SK-N-MC (cell line): ENCODE measurements at regions not wholly inside any gene's neighbourhood (a gene's known extent, or its start where the extent isn't known, plus 50 kb on each side); places are given as distances from the start of the nearest gene placed in this dataset.

Source experiments
- DNase-seq: peaks from one replicate; pipeline ENCODE4 v3.0.0-alpha.2; 2011; ENCODE audit warnings: low read depth, low spot score
- H3K27ac ChIP-seq: fragments of 200-600 bp; sonication (generic); 2 replicates; pipeline ENCODE4 v1.5.1; 2016; ENCODE audit warnings: mixed run types
- H3K36me3 ChIP-seq: fragments of 200-600 bp; sonication (generic); 2 replicates; pipeline ENCODE4 v1.6.1; 2017; ENCODE audit warnings: antibody characterized with exemption, low read length, mixed read lengths; ENCODE audit not compliant: insufficient read depth
- H3K4me3 ChIP-seq: fragments of 200-600 bp; sonication (generic); 2 replicates; pipeline ENCODE4 v1.5.1; 2016
- H3K9ac ChIP-seq: fragments of 200-600 bp; sonication (generic); 2 replicates; pipeline ENCODE4 v1.8.0; 2017; ENCODE audit warnings: mixed run types, mixed read lengths; ENCODE audit not compliant: insufficient read length
- H3K9me3 ChIP-seq: fragments of 200-600 bp; sonication (generic); 2 replicates; pipeline ENCODE4 v1.6.1; 2017; ENCODE audit warnings: low read depth, mild to moderate bottlenecking, antibody characterized with exemption, low read length, moderate library complexity, mixed read lengths
- EZH2 ChIP-seq: fragments of 200-600 bp; sonication (generic); IDR thresholded peaks from one replicate; pipeline ENCODE4 v1.6.1; 2017; ENCODE audit warnings: antibody characterized with exemption
- FOXP2 ChIP-seq: optimal IDR thresholded peaks from 2 replicates; pipeline ENCODE3; 2011; ENCODE audit warnings: mild to moderate bottlenecking, moderate library complexity; ENCODE audit not compliant: insufficient read depth; ENCODE audit errors: extremely low read length, control extremely low read depth
- POLR2AphosphoS5 ChIP-seq: IDR thresholded peaks from 2 replicates; pipeline ENCODE4 v1.6.1; 2012; ENCODE audit warnings: mild to moderate bottlenecking, low read depth, low read length, borderline replicate concordance

DNA sequence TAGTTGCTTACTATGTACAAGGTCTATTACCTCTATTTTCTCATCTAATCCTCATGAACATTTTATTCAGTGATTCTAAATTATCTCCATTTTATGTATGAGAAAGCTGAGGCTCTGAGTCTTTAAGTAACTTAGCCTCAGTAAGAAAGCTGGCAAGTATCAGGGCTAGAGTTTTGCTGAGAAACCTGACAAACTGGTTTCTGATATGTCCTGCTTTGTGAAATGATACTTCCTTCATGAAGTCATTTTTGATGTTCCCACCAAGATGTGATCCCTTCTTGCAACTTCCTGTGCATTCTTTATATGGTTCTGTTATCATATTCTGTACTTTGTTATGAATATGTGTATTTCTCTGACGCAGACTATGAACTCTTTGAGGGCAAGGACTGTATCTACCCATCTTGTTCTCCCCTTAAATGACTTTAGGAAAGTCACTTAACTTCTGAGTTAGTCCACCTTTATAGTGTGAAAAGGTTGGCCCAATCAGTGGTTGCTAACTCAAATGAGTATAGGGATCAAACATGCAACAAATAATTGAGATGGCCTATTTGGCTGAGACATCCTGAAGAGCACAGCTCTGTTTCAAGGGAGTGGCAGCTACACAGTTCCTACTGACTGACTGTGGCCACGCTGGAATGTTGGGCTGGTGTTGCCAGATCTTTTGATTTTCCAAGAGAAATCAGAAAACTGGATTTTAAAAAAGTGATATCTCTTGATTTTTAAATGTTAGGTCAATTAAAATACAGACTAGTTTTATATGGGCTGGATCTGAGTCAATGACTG lies 127.9 kb upstream of the AMOT start:
- Histone ChIP-seq H3K36me3 (no peaks in the 10 kb centered on the region), H3K4me3 (no peak overlapping the region), H3K9me3 (no peaks in the 10 kb centered on the region), H3K27ac (no peak overlapping the region), H3K9ac (no peak overlapping the region)
- DNase-seq, result no peak
- TF ChIP-seq EZH2 (no peak), FOXP2 (no peak), POLR2AphosphoS5 (no peak)

- H3K9me3 ChIP-seq, result no peaks in the 10 kb centered on the region
- no peak overlapping the region for H3K9ac ChIP-seq
- no peaks in the 10 kb centered on the region for H3K36me3 ChIP-seq
- H3K4me3 ChIP-seq, result no peak overlapping the region
- no peak for DNase-seq
- no peak overlapping the region for H3K27ac ChIP-seq
- TF ChIP-seq FOXP2, result no peak
- no peak for TF ChIP-seq POLR2AphosphoS5
- TF ChIP-seq EZH2, result no peak
Observed at GRCh38 chrX:112967903-112968302, 127.3 kb upstream of the AMOT start.

DNA sequence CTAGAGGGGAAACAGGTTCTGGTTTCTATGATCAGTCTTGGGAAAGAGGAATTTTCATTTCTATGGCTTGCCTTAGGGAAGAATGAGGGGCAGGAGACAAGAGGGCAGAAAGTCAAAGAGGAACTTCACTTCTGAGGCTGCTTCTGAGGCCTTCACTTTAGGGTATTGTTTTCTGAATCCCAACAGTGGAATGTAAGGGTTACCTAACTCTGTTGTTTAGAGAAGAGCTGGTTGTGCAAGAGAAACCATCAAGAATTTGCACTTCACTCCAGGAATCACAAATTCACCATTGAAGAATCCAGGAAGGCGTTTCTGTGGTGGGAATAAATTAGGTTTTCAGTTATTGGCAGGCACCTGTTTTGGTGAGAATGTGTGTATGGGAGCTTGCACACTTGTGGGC lies 126.7 kb upstream of the AMOT start:
- Histone ChIP-seq H3K9ac (no peak overlapping the region), H3K27ac (no peak overlapping the region), H3K36me3 (no peaks in the 10 kb centered on the region), H3K4me3 (no peak overlapping the region), H3K9me3 (no peaks in the 10 kb centered on the region)
- no peak for TF ChIP-seq EZH2
- TF ChIP-seq POLR2AphosphoS5, result no peak
- no peak for TF ChIP-seq FOXP2
- DNase-seq, result no peak

DNA sequence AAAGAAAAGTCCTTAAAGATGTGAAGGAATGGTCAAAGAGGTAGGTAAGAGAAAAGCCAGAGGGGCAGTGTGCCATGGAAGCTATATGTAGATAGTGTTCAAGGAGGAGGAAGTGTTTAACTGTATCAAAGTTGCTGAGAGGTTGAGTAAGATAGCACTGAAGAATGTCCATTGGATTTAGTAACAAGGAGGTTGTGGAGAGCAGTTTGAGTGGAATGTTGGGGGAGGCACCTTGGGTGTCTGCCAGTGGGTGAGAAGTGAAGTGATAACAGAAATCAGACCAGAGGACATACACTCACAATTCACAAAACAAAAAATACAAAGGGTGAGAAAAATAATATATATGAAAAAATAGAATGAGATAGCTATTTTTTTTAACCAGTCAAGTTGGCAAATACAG lies 121.3 kb upstream of the AMOT start:
- Histone ChIP-seq H3K4me3 (no peak overlapping the region), H3K9ac (no peak overlapping the region), H3K36me3 (no peaks in the 10 kb centered on the region), H3K27ac (no peak overlapping the region), H3K9me3 (no peaks in the 10 kb centered on the region)
- TF ChIP-seq POLR2AphosphoS5 (no peak), FOXP2 (no peak), EZH2 (no peak)
- no peak for DNase-seq

DNA sequence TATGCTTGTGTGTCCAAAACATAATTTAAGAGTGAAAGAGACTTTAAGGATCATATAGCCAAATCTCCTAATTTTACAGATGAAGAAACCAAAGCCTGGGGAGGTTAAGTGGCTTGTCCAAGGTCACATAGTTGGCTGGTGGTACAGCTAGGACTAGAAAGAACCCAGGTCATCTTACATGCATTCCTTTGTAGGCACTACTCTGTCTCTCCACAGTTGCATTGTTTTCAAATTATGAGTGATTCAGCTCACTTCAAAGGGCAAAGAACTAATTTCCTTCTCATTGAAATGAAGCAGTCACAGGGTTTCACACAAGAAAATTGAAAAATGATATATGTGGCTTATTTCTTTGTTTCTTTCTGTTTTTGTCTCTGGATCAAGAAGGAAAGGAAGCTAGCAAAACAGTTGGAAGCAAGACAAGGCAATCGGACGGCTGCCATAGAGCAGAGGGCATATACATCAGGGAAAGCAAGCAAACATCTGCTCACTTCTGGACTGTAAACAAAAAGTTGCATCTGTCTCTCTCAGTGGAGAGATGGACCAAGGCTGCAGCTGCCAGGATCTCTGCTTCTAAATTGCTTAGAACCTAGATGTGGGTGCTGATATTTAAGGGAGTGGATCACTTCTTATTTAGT lies 107.5 kb upstream of the AMOT start:
- no peak overlapping the region for H3K9ac ChIP-seq
- no peak overlapping the region for H3K27ac ChIP-seq
- no peak for TF ChIP-seq POLR2AphosphoS5
- no peak overlapping the region for H3K4me3 ChIP-seq
- H3K36me3 ChIP-seq, result no peaks in the 10 kb centered on the region
- no peaks in the 10 kb centered on the region for H3K9me3 ChIP-seq
- no peak for DNase-seq

DNA sequence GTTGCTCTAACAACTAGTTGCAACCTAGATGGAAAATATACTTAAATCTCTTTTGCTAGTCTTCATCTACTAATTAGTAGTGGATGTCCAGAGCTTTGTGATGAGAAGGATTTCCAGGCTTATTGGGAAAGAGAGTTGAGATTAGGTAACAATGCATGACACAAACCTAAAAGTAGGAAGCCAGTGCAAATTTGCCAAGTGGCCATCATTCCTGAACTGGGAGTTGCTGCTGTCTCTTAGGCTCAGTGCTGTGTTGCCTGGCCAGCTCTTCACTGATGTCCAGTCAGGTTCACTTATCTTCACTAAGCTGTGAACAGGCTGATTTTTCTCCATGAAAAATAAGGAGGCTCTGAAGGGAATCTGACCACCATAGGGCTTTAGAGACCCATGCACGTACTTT lies 105.6 kb upstream of the AMOT start:
- TF ChIP-seq FOXP2 (no peak), EZH2 (no peak), POLR2AphosphoS5 (no peak)
- Histone ChIP-seq H3K9ac (no peak overlapping the region), H3K4me3 (no peak overlapping the region), H3K36me3 (no peaks in the 10 kb centered on the region), H3K27ac (no peak overlapping the region), H3K9me3 (no peaks in the 10 kb centered on the region)
- no peak for DNase-seq

DNA sequence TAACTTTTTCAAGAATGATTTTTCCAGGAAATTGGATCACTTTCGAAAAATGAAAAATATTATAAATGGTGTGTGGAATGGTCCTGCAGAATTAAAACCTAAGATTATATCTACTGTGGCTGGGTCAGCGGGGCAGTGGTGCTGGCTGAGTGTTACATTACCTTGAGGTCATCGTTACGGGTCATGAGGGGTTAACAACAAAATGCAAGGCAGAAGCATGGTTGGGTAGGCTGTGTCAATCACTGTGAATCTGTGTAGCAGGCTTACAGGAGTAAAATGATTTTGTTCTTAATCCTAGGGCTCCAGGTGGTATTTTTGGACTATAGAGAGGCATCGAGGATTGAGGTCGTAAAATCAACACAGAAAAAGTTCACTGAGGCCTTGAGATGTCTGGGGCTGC lies 105.2 kb upstream of the AMOT start:
- TF ChIP-seq FOXP2 (no peak), EZH2 (no peak), POLR2AphosphoS5 (no peak)
- Histone ChIP-seq H3K36me3 (no peaks in the 10 kb centered on the region), H3K9me3 (no peaks in the 10 kb centered on the region), H3K4me3 (no peak overlapping the region), H3K27ac (no peak overlapping the region), H3K9ac (no peak overlapping the region)
- no peak for DNase-seq

DNA sequence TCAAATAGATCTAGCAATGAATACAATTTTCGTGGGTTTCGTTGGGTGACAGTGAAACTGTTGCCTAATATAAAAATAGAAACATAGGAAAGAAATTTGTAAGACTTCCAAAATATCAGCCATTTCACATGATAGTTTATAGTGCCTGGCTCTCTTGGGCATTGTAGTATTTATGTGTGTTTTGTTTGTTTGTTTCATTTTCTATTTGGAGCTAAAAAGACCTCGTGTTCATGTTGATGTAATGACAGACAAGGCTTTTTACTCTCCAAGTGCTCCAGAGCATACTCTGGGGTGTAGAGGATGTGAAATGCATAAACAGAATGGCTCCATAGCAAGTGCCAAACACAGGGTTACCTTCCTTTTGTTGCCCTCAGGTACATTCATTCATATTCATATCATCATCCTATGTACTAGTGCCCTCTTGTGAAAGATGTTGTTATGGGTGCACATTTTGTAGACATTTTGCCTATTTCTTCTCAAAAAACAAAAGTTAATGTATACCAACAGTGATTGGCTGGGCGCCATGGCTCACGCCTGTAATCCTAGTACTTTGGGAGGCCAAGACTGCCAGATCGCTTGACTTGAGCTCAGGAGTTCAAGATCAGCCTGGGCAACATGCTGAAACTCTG lies 100.7 kb upstream of the AMOT start:
- Histone ChIP-seq H3K36me3 (no peaks in the 10 kb centered on the region), H3K9me3 (no peaks in the 10 kb centered on the region), H3K9ac (no peak overlapping the region), H3K27ac (no peak overlapping the region), H3K4me3 (no peak overlapping the region)
- TF ChIP-seq EZH2 (no peak), POLR2AphosphoS5 (no peak), FOXP2 (no peak)
- no peak for DNase-seq

- no peak for DNase-seq
- TF ChIP-seq FOXP2 (no peak), POLR2AphosphoS5 (no peak), EZH2 (no peak)
- Histone ChIP-seq H3K4me3 (no peak overlapping the region), H3K9me3 (no peaks in the 10 kb centered on the region), H3K27ac (no peak overlapping the region), H3K9ac (no peak overlapping the region), H3K36me3 (no peaks in the 10 kb centered on the region)
Observed at GRCh38 chrX:112935029-112935428, 94.4 kb upstream of the AMOT start.
